Activated naive CD4-positive, alpha-beta T cell treated with Interleukin-2 at 50 U/mL for 16 hours (primary cell): ENCODE measurements at regions not wholly inside any gene's neighbourhood (a gene's known extent, or its start where the extent isn't known, plus 50 kb on each side); places are given as distances from the start of the nearest gene placed in this dataset.
"Not testable (repeated sequence)": the region's sequence is repeated elsewhere in the genome, so short reads cannot be mapped to it uniquely, and the experiment has no call there.

Source experiments
- DNase-seq: peaks from one replicate; pipeline ENCODE4 v3.0.0-alpha.2; 2020

GRCh38 chr5:91875196-91875779 is 492.2 kb upstream of the ARRDC3 start:
- no peak for DNase-seq

- DNase-seq = no peak
These were observed 484.7 kb upstream of the ARRDC3 start for GRCh38 chr5:91867799-91868198.

- DNase-seq = no peak
These were observed 482.8 kb upstream of the ARRDC3 start for GRCh38 chr5:91865915-91866314.

GRCh38 chr5:91864962-91865361 is 481.8 kb upstream of the ARRDC3 start:
- no peak for DNase-seq

- no peak for DNase-seq
These were observed 468.6 kb upstream of the ARRDC3 start for GRCh38 chr5:91851670-91852069.

- DNase-seq = no peak
These were observed 466.9 kb upstream of the ARRDC3 start for GRCh38 chr5:91850031-91850430.

GRCh38 chr5:91849069-91849468 is 466.0 kb upstream of the ARRDC3 start:
- DNase-seq = no peak

GRCh38 chr5:91848453-91848852 is 465.3 kb upstream of the ARRDC3 start:
- DNase-seq = no peak

- DNase-seq = no peak
These were observed 458.3 kb upstream of the ARRDC3 start for GRCh38 chr5:91841423-91841822.

- DNase-seq = no peak
These were observed 457.3 kb upstream of the ARRDC3 start for GRCh38 chr5:91840412-91840811.

GRCh38 chr5:91839721-91840120 is 456.6 kb upstream of the ARRDC3 start:
- no peak for DNase-seq

GRCh38 chr5:91839233-91839632 is 456.1 kb upstream of the ARRDC3 start:
- DNase-seq = no peak

GRCh38 chr5:91830361-91830953 is 447.3 kb upstream of the ARRDC3 start:
- no peak for DNase-seq

GRCh38 chr5:91825618-91826017 is 442.5 kb upstream of the ARRDC3 start:
- no peak for DNase-seq

- no peak for DNase-seq
These were observed 441.3 kb upstream of the ARRDC3 start for GRCh38 chr5:91824406-91824805.

- no peak for DNase-seq
These were observed 437.8 kb upstream of the ARRDC3 start for GRCh38 chr5:91820874-91821273.

GRCh38 chr5:91816681-91817080 is 433.6 kb upstream of the ARRDC3 start:
- DNase-seq = no peak

- no peak for DNase-seq
These were observed 414.5 kb upstream of the ARRDC3 start for GRCh38 chr5:91797576-91797975.

GRCh38 chr5:91794856-91795548 is 411.9 kb upstream of the ARRDC3 start:
- no peak for DNase-seq

- no peak for DNase-seq
These were observed 411.3 kb upstream of the ARRDC3 start for GRCh38 chr5:91794455-91794854.

GRCh38 chr5:91787718-91788117 is 404.6 kb upstream of the ARRDC3 start:
- no peak for DNase-seq

- DNase-seq = no peak
These were observed 394.6 kb upstream of the ARRDC3 start for GRCh38 chr5:91777671-91778070.

GRCh38 chr5:91776249-91776648 is 393.1 kb upstream of the ARRDC3 start:
- no peak for DNase-seq

- no peak for DNase-seq
These were observed 387.3 kb upstream of the ARRDC3 start for GRCh38 chr5:91770400-91770799.

GRCh38 chr5:91757383-91757782 is 374.3 kb upstream of the ARRDC3 start:
- not testable (repeated sequence) for DNase-seq
